Glutamatergic neuron (in vitro differentiated cells): ENCODE measurements at regions not wholly inside any gene's neighbourhood (a gene's known extent, or its start where the extent isn't known, plus 50 kb on each side); places are given as distances from the start of the nearest gene placed in this dataset.

Experiments
- DNase-seq: peaks from one replicate; pipeline ENCODE4 v3.0.0; 2022
- H3K27ac Mint-ChIP-seq: one replicate; pipeline ENCODE4 v1.8.0; 2020; ENCODE audit warnings: mild to moderate bottlenecking, mixed read lengths, inconsistent platforms; ENCODE audit not compliant: unreplicated experiment
- H3K27me3 Mint-ChIP-seq: one replicate; pipeline ENCODE4 v1.8.0; 2020; ENCODE audit warnings: mild to moderate bottlenecking, moderate library complexity, mixed read lengths, inconsistent platforms; ENCODE audit not compliant: unreplicated experiment
- H3K36me3 Mint-ChIP-seq: one replicate; pipeline ENCODE4 v1.8.0; 2020; ENCODE audit warnings: mild to moderate bottlenecking, mixed read lengths, inconsistent platforms; ENCODE audit not compliant: unreplicated experiment
- H3K4me1 Mint-ChIP-seq: one replicate; pipeline ENCODE4 v1.8.0; 2020; ENCODE audit warnings: mild to moderate bottlenecking, low read depth, mixed read lengths, inconsistent platforms; ENCODE audit not compliant: unreplicated experiment
- H3K4me3 Mint-ChIP-seq: one replicate; pipeline ENCODE4 v1.8.0; 2020; ENCODE audit warnings: mild to moderate bottlenecking, mixed read lengths, inconsistent platforms; ENCODE audit not compliant: unreplicated experiment
- H3K9me3 Mint-ChIP-seq: one replicate; pipeline ENCODE4 v1.8.0; 2020; ENCODE audit warnings: mild to moderate bottlenecking, moderate library complexity, mixed read lengths, inconsistent platforms; ENCODE audit not compliant: unreplicated experiment
- TF ChIP-seq, protein P1 (sequence below): fragments of 200-600 bp; sonication (generic); IDR thresholded peaks from one replicate; pipeline ENCODE4 v1.5.0; 2021; ENCODE audit not compliant: partially characterized antibody, unreplicated experiment

GRCh38 chr1:99546432-99547416, 99.2 kb upstream of the PALMD start:
- no peaks in the 10 kb centered on the region for H3K36me3 Mint-ChIP-seq
- no peak for DNase-seq
- H3K4me3 Mint-ChIP-seq: no peak overlapping the region
- H3K9me3 Mint-ChIP-seq: peaks cover 7% of the 10 kb centered on the region
- TF ChIP-seq, protein P1, sequence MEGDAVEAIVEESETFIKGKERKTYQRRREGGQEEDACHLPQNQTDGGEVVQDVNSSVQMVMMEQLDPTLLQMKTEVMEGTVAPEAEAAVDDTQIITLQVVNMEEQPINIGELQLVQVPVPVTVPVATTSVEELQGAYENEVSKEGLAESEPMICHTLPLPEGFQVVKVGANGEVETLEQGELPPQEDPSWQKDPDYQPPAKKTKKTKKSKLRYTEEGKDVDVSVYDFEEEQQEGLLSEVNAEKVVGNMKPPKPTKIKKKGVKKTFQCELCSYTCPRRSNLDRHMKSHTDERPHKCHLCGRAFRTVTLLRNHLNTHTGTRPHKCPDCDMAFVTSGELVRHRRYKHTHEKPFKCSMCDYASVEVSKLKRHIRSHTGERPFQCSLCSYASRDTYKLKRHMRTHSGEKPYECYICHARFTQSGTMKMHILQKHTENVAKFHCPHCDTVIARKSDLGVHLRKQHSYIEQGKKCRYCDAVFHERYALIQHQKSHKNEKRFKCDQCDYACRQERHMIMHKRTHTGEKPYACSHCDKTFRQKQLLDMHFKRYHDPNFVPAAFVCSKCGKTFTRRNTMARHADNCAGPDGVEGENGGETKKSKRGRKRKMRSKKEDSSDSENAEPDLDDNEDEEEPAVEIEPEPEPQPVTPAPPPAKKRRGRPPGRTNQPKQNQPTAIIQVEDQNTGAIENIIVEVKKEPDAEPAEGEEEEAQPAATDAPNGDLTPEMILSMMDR: no peak
- H3K27me3 Mint-ChIP-seq: no peaks in the 10 kb centered on the region
- no peak overlapping the region for H3K27ac Mint-ChIP-seq
- no peaks in the 10 kb centered on the region for H3K4me1 Mint-ChIP-seq

DNA sequence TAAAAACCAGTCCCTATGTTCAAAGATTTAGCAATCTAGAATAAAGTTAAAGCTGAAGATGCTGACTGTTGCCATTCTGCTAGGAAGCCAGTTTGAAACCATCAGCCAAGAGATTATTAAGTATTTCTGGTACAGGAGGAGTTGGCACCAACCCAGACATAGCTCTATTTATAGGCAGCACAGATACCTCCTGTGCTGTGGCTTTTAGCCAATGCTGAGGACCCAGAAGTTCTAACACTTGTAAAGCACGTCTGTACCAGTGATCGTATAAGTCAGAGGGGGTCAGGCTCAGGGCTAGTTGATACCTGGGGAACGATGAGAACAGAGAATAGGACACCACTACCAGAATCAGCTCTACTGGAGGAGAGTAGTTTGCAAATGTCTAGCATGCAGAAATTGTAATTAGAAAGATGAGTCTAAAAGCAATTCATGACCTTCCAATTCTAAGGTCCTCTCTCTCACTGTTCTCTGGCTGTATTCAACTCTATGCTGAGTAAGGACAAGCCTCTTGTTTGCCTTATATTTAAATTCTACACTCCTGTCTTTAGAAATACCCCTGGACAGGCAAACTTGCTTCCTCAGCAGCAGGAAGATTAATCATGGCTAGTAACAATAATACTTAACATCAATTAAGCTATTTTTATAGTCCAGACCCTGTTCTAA, 96.8 kb upstream of the PALMD start:
- TF ChIP-seq, protein P1: no peak
- H3K27me3 Mint-ChIP-seq: no peaks in the 10 kb centered on the region
- H3K9me3 Mint-ChIP-seq: peaks cover 7% of the 10 kb centered on the region
- H3K36me3 Mint-ChIP-seq: no peaks in the 10 kb centered on the region
- H3K4me3 Mint-ChIP-seq: no peak overlapping the region
- no peaks in the 10 kb centered on the region for H3K4me1 Mint-ChIP-seq
- H3K27ac Mint-ChIP-seq: no peak overlapping the region
- DNase-seq: no peak

- Mint-ChIP-seq H3K27me3 (no peaks in the 10 kb centered on the region), H3K4me1 (no peaks in the 10 kb centered on the region), H3K4me3 (no peak overlapping the region), H3K36me3 (no peaks in the 10 kb centered on the region), H3K9me3 (peaks cover 3% of the 10 kb centered on the region), H3K27ac (no peak overlapping the region)
- TF ChIP-seq, protein P1: no peak
- no peak for DNase-seq
Measured at GRCh38 chr1:99550198-99550597, 95.7 kb upstream of the PALMD start.

DNA sequence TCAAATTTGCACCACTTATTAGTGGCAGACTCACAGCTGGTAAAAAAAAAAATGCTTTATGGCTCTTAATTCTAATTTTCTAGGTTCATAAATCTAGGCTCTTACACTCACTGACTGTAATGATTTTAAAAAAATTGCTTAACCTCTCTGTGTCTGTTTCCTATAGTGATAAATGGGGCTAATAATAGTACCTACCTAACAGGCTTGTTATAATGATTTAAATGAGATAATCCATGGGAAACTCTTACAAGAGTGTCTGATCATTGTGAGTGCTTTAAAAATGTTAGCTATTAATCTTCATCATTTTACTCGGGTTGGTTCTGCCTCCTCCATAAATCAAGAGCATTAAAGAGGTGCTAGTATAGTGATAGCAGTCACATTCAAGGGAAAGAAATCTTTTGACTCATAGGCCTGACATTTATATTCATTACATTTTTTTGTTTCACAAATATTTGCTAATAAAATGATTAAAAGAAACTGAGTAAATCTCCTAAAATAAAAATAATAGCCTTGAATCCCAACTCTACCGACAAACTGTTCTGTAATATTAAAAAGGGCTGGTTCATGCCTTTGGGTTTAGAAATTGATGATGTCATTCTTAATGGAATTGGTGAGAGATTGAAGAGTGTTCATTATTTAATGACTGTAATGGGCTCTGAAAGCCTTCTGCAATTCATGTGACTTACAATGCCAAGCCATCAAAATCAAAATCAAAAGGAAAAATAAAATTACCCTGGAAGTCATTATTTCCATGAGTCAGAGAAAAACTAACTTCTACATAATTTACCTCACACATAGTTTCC, 93.9 kb upstream of the PALMD start:
- no peaks in the 10 kb centered on the region for H3K4me1 Mint-ChIP-seq
- TF ChIP-seq, protein P1: no peak
- no peak overlapping the region for H3K4me3 Mint-ChIP-seq
- H3K27ac Mint-ChIP-seq: no peak overlapping the region
- H3K36me3 Mint-ChIP-seq: no peaks in the 10 kb centered on the region
- H3K27me3 Mint-ChIP-seq: no peaks in the 10 kb centered on the region
- H3K9me3 Mint-ChIP-seq: peaks cover 3% of the 10 kb centered on the region
- DNase-seq: no peak
